T-helper 1 cell treated with Interleukin-12 subunit alpha and Interleukin-12 subunit beta and Interleukin-4 antibody, amounts not matched to agents 30 ng/mL and 1 ng/mL, for 36 hours (primary cell): ENCODE measurements at regions not wholly inside any gene's neighbourhood (a gene's known extent, or its start where the extent isn't known, plus 50 kb on each side); places are given as distances from the start of the nearest gene placed in this dataset.
"Not testable (repeated sequence)": the region's sequence is repeated elsewhere in the genome, so short reads cannot be mapped to it uniquely, and the experiment has no call there.

Experiments
- intact Hi-C: fragments of 100-400 bp; cut with micrococcal nuclease; formaldehyde crosslinking; loops from one replicate; pipeline ENCODE4 v1.15.1; 2024

- intact Hi-C loops: no loop called here
Observed at GRCh38 chr1:30464187-30464617, 259.2 kb downstream of the MATN1 start.

- intact Hi-C loops: no loop called here
Observed at GRCh38 chr1:30462826-30463425, 260.5 kb downstream of the MATN1 start.

- intact Hi-C loops: no loop called here
Observed at GRCh38 chr1:30462166-30462565, 261.2 kb downstream of the MATN1 start.

GRCh38 chr1:30461640-30462039, 261.7 kb downstream of the MATN1 start:
- intact Hi-C loops: no loop called here

- intact Hi-C loops: no loop called here
Observed at GRCh38 chr1:30460661-30461060, 262.7 kb downstream of the MATN1 start.

GRCh38 chr1:30458730-30459485, 264.5 kb downstream of the MATN1 start:
- intact Hi-C loops: not testable (repeated sequence)

- intact Hi-C loops: no loop called here
Observed at GRCh38 chr1:30452925-30453324, 270.5 kb downstream of the MATN1 start.

GRCh38 chr1:30452170-30452569, 271.2 kb downstream of the MATN1 start:
- intact Hi-C loops: no loop called here

- intact Hi-C loops: no loop called here
Observed at GRCh38 chr1:30451532-30452125, 271.8 kb downstream of the MATN1 start.

- intact Hi-C loops: no loop called here
Observed at GRCh38 chr1:30450818-30451233, 272.6 kb downstream of the MATN1 start.

GRCh38 chr1:30450148-30450817, 273.1 kb downstream of the MATN1 start:
- intact Hi-C loops: no loop called here

- intact Hi-C loops: no loop called here
Observed at GRCh38 chr1:30449428-30450147, 273.8 kb downstream of the MATN1 start.

- intact Hi-C loops: no loop called here
Observed at GRCh38 chr1:30449003-30449402, 274.4 kb downstream of the MATN1 start.

- intact Hi-C loops: no loop called here
Observed at GRCh38 chr1:30447701-30448100, 275.7 kb downstream of the MATN1 start.

- intact Hi-C loops: no loop called here
Observed at GRCh38 chr1:30447080-30447479, 276.3 kb downstream of the MATN1 start.

- intact Hi-C loops: no loop called here
Observed at GRCh38 chr1:30446508-30446907, 276.9 kb downstream of the MATN1 start.

- intact Hi-C loops: no loop called here
Observed at GRCh38 chr1:30446095-30446494, 277.3 kb downstream of the MATN1 start.

- intact Hi-C loops: no loop called here
Observed at GRCh38 chr1:30445449-30445848, 277.9 kb downstream of the MATN1 start.

GRCh38 chr1:30444850-30445249, 278.5 kb downstream of the MATN1 start:
- intact Hi-C loops: no loop called here

GRCh38 chr1:30444401-30444800, 279.0 kb downstream of the MATN1 start:
- intact Hi-C loops: no loop called here

GRCh38 chr1:30438274-30438673, 285.1 kb downstream of the MATN1 start:
- intact Hi-C loops: not testable (repeated sequence)
